A549 (cell line): ENCODE measurements at regions not wholly inside any gene's neighbourhood (a gene's known extent, or its start where the extent isn't known, plus 50 kb on each side); places are given as distances from the start of the nearest gene placed in this dataset.

Experiments used
- ATAC-seq, 2 experiments: fragments of 200-7000 bp in 1 of 2; fragments of >200 bp in 1 of 2; cut with Nextera tagmentation in 1 of 2; cut with Tn5 transposase in 1 of 2; 3 replicates each; pipeline versions ENCODE4 v1.8.0 to v1.9.1; 2018 to 2020; ENCODE audit warnings: mild to moderate bottlenecking in 1 of 2, moderate library complexity in 1 of 2
- CTCF ChIA-PET: fragments of 300-600 bp; sonication (Branson Sonifier 250); formaldehyde crosslinking; extraction: SDS; loops from one replicate; lab custom pipeline; 2021; ENCODE audit warnings: antibody characterized with exemption, inconsistent platforms; lab: Yijun Ruan, JAX
- POLR2A ChIA-PET: fragments of 350-600 bp; formaldehyde crosslinking; extraction: SDS; loops from one replicate; lab custom pipeline; 2021; ENCODE audit warnings: antibody characterized with exemption, inconsistent platforms; lab: Yijun Ruan, JAX
- DNase-seq, 2 experiments: peaks; one replicate each; pipeline versions ENCODE4 v3.0.0 to v3.0.0-alpha.2; 2011 to 2016; ENCODE audit warnings: low read depth in 1 of 2, low spot score in 1 of 2
- FAIRE-seq: peaks from 2 replicates; lab custom pipeline; 2011; peaks lifted over from hg19 to GRCh38; lab: Jason Lieb, UNC
- H3K27ac ChIP-seq, 2 experiments: fragments of >200 bp; sonication (Bioruptor Twin); formaldehyde crosslinking; 3 replicates each; pipeline ENCODE4 v1.5.1; 2016 to 2017
- H3K4me1 ChIP-seq: fragments of >200 bp; sonication (Bioruptor Twin); formaldehyde crosslinking; 3 replicates; pipeline ENCODE4 v1.6.1; 2016
- H3K4me2 ChIP-seq: fragments of >200 bp; sonication (Bioruptor Twin); formaldehyde crosslinking; 3 replicates; pipeline ENCODE4 v1.6.1; 2016
- H3K4me3 ChIP-seq: fragments of >200 bp; sonication (Bioruptor Twin); formaldehyde crosslinking; 3 replicates; pipeline ENCODE4 v1.5.1; 2016
- H3K9me3 ChIP-seq: fragments of >200 bp; sonication (Bioruptor Twin); formaldehyde crosslinking; 3 replicates; pipeline ENCODE4 v1.6.1; 2016
- CHD4 ChIP-seq: fragments of 200-600 bp; sonication (generic); IDR thresholded peaks from 2 replicates; pipeline ENCODE4 v1.6.1; 2016; ENCODE audit warnings: antibody characterized with exemption, mild to moderate bottlenecking, borderline replicate concordance
- EHMT2 ChIP-seq: fragments of 200-600 bp; sonication (generic); IDR thresholded peaks from 2 replicates; pipeline ENCODE4 v1.6.1; 2016; ENCODE audit warnings: antibody characterized with exemption, low read depth, mild to moderate bottlenecking, moderate library complexity
- EP300 ChIP-seq, 2 experiments: fragments of >200 bp; sonication (Bioruptor Twin); formaldehyde crosslinking; IDR thresholded peaks; 2 replicates in 1 of 2; 3 replicates in 1 of 2; pipeline ENCODE4 v1.6.1; 2016 to 2017
- FOSL2 ChIP-seq, 2 experiments: fragments of 450-650 bp in 1 of 2; fragments of >200 bp in 1 of 2; sonication (Bioruptor Twin) in 1 of 2; formaldehyde crosslinking; IDR thresholded peaks; 2 replicates each; pipeline versions ENCODE4 v1.5.0 to v1.6.1; 2016 to 2020; ENCODE audit warnings: mild to moderate bottlenecking in 1 of 2, moderate library complexity in 1 of 2
- FOXS1 ChIP-seq: fragments of 250-450 bp; sonication (Bioruptor Pico); IDR thresholded peaks from 2 replicates; pipeline ENCODE4 v1.5.0; 2020; ENCODE audit warnings: mild to moderate bottlenecking, moderate library complexity
- HOXB5 ChIP-seq: fragments of 250-450 bp; sonication (Bioruptor Pico); IDR thresholded peaks from 2 replicates; pipeline ENCODE4 v1.5.0; 2020; ENCODE audit warnings: mild to moderate bottlenecking, moderate library complexity
- JUNB ChIP-seq: fragments of >200 bp; sonication (Bioruptor Twin); formaldehyde crosslinking; IDR thresholded peaks from 2 replicates; pipeline ENCODE4 v1.6.1; 2016
- KDM1A ChIP-seq: fragments of 200-600 bp; sonication (generic); IDR thresholded peaks from 2 replicates; pipeline ENCODE4 v1.6.1; 2016; ENCODE audit warnings: low read depth, mild to moderate bottlenecking
- NR3C1 ChIP-seq: fragments of >200 bp; sonication (Bioruptor Twin); formaldehyde crosslinking; IDR thresholded peaks from 3 replicates; pipeline ENCODE4 v1.6.1; 2017
- PHF8 ChIP-seq: fragments of 200-600 bp; sonication (generic); IDR thresholded peaks from 2 replicates; pipeline ENCODE4 v1.6.1; 2016; ENCODE audit warnings: low read depth, mild to moderate bottlenecking, antibody characterized with exemption, moderate library complexity, borderline replicate concordance
- POLR2AphosphoS2 ChIP-seq: conservative IDR thresholded peaks from 2 replicates; pipeline ENCODE4 v1.6.1; 2012; ENCODE audit warnings: low read length, improper control_type of control experiment, inconsistent platforms
- RNF2 ChIP-seq: fragments of 200-600 bp; sonication (generic); IDR thresholded peaks from 2 replicates; pipeline ENCODE4 v1.6.1; 2016; ENCODE audit warnings: low read depth, mild to moderate bottlenecking, antibody characterized with exemption, moderate library complexity, borderline replicate concordance
- ZC3H11A ChIP-seq: fragments of 450-650 bp; IDR thresholded peaks from 2 replicates; pipeline ENCODE4 v1.6.1; 2014; ENCODE audit warnings: antibody characterized with exemption, mild to moderate bottlenecking
- WGBS: methylation state at CpG from one replicate; pipeline ENCODE4 v1.1.6; 2017; ENCODE audit errors: missing lambda C conversion rate; 5-methylcytosine and 5-hydroxymethylcytosine counted together
- TF ChIP-seq, protein P1 (sequence below): fragments of 200-600 bp; sonication (generic); IDR thresholded peaks from 2 replicates; pipeline ENCODE4 v1.6.1; 2016; ENCODE audit warnings: antibody characterized with exemption, mild to moderate bottlenecking, moderate library complexity
- TF ChIP-seq, protein P2 (sequence below): IDR thresholded peaks from 2 replicates; pipeline ENCODE4 v1.6.1; 2012; ENCODE audit warnings: low read depth, borderline replicate concordance
- TF ChIP-seq, protein P3 (sequence below): fragments of 250-450 bp; sonication (Bioruptor Pico); IDR thresholded peaks from 2 replicates; pipeline ENCODE4 v1.5.0; 2020; ENCODE audit warnings: low read depth, mild to moderate bottlenecking, moderate library complexity
- TF ChIP-seq, protein P4 (sequence below): fragments of >200 bp; sonication (Bioruptor Twin); formaldehyde crosslinking; IDR thresholded peaks from 2 replicates; pipeline ENCODE4 v1.6.1; 2016
- TF ChIP-seq, protein P5 (sequence below): IDR thresholded peaks from 2 replicates; pipeline ENCODE4 v1.6.1; 2012
- TF ChIP-seq, protein P6 (sequence below): fragments of 250-450 bp; sonication (Bioruptor Pico); IDR thresholded peaks from 2 replicates; pipeline ENCODE4 v1.5.0; 2021; ENCODE audit warnings: mild to moderate bottlenecking, moderate library complexity, borderline replicate concordance

DNA sequence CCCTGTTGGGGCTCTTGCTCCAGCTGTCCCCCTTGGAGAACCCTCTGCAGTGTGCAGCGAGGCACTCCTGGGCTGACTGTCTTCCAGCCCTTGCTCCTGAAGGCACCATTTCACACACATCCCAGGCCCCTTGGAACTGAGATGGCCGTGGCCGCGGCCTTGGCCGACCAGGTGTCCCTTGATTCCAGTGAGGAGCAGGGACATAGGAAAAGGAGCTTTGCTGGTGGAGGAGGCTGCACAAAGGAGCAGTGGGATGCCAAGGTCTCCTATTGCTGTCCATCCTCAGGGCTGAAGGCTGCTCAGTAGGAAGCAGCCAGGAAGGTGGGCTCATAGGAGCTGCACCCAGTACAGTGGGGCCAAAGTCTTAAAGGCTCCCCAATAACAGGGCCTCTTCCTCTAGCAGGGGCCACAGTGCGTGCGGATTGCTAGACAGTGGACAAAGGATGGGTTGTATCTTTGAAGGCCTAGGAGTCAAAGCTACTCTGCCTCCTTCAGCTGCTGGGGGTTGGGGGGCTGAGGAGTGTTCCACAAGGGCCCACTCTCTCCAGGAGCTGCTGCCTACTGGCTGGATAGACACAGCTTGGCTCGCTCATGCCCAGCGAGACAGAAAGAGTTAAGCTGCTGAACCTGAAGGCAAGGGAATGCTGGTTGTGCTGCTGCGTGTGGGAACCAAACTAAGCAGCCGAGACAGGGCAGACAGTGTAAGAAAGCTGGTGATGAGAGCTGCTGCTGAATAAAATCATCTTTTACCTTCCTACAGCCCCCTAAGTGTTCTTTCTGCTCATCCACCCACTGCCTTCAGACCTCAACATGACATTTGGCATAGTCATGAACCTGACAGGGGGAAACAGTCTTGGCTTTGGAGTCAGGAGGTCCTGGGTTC lies 891.9 kb upstream of the ZNF722 start:
- H3K4me2 ChIP-seq: no peak overlapping the region
- FAIRE-seq (no peak), DNase-seq (no peak), ATAC-seq (no peak)
- H3K4me1 ChIP-seq: no peaks in the 10 kb centered on the region
- H3K27ac ChIP-seq: no peak overlapping the region
- WGBS: 12% methylated on average over 7 of the region's 11 CpGs
- TF ChIP-seq KDM1A: no peak
- no peak for TF ChIP-seq NR3C1
- TF ChIP-seq FOSL2 (IDR thresholded peaks at IDR 0.05): no peak
- no peak for TF ChIP-seq FOSL2 (CRISPR knock-in tag; IDR thresholded peaks at IDR 0.05)
- TF ChIP-seq, protein P1, sequence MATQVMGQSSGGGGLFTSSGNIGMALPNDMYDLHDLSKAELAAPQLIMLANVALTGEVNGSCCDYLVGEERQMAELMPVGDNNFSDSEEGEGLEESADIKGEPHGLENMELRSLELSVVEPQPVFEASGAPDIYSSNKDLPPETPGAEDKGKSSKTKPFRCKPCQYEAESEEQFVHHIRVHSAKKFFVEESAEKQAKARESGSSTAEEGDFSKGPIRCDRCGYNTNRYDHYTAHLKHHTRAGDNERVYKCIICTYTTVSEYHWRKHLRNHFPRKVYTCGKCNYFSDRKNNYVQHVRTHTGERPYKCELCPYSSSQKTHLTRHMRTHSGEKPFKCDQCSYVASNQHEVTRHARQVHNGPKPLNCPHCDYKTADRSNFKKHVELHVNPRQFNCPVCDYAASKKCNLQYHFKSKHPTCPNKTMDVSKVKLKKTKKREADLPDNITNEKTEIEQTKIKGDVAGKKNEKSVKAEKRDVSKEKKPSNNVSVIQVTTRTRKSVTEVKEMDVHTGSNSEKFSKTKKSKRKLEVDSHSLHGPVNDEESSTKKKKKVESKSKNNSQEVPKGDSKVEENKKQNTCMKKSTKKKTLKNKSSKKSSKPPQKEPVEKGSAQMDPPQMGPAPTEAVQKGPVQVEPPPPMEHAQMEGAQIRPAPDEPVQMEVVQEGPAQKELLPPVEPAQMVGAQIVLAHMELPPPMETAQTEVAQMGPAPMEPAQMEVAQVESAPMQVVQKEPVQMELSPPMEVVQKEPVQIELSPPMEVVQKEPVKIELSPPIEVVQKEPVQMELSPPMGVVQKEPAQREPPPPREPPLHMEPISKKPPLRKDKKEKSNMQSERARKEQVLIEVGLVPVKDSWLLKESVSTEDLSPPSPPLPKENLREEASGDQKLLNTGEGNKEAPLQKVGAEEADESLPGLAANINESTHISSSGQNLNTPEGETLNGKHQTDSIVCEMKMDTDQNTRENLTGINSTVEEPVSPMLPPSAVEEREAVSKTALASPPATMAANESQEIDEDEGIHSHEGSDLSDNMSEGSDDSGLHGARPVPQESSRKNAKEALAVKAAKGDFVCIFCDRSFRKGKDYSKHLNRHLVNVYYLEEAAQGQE: no peak
- TF ChIP-seq, protein P2, sequence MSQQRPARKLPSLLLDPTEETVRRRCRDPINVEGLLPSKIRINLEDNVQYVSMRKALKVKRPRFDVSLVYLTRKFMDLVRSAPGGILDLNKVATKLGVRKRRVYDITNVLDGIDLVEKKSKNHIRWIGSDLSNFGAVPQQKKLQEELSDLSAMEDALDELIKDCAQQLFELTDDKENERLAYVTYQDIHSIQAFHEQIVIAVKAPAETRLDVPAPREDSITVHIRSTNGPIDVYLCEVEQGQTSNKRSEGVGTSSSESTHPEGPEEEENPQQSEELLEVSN: no peak
- TF ChIP-seq EHMT2: no peak
- TF ChIP-seq HOXB5 (CRISPR knock-in tag): no peak
- TF ChIP-seq POLR2AphosphoS2: no peak
- no peak for TF ChIP-seq PHF8
- no peak for TF ChIP-seq EP300 (IDR thresholded peaks at IDR 0.05)
- TF ChIP-seq, protein P3, sequence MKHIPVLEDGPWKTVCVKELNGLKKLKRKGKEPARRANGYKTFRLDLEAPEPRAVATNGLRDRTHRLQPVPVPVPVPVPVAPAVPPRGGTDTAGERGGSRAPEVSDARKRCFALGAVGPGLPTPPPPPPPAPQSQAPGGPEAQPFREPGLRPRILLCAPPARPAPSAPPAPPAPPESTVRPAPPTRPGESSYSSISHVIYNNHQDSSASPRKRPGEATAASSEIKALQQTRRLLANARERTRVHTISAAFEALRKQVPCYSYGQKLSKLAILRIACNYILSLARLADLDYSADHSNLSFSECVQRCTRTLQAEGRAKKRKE (CRISPR knock-in tag): no peak
- TF ChIP-seq RNF2: no peak
- TF ChIP-seq, protein P4, sequence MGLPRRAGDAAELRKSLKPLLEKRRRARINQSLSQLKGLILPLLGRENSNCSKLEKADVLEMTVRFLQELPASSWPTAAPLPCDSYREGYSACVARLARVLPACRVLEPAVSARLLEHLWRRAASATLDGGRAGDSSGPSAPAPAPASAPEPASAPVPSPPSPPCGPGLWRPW: no peak
- TF ChIP-seq FOXS1 (CRISPR knock-in tag): no peak
- TF ChIP-seq CHD4: no peak
- TF ChIP-seq JUNB: no peak
- TF ChIP-seq, protein P5, sequence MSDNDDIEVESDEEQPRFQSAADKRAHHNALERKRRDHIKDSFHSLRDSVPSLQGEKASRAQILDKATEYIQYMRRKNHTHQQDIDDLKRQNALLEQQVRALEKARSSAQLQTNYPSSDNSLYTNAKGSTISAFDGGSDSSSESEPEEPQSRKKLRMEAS: no peak
- TF ChIP-seq, protein P6, sequence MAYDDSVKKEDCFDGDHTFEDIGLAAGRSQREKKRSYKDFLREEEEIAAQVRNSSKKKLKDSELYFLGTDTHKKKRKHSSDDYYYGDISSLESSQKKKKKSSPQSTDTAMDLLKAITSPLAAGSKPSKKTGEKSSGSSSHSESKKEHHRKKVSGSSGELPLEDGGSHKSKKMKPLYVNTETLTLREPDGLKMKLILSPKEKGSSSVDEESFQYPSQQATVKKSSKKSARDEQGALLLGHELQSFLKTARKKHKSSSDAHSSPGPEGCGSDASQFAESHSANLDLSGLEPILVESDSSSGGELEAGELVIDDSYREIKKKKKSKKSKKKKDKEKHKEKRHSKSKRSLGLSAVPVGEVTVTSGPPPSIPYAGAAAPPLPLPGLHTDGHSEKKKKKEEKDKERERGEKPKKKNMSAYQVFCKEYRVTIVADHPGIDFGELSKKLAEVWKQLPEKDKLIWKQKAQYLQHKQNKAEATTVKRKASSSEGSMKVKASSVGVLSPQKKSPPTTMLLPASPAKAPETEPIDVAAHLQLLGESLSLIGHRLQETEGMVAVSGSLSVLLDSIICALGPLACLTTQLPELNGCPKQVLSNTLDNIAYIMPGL (CRISPR knock-in tag): no peak
- TF ChIP-seq ZC3H11A: no peak
- H3K9me3 ChIP-seq: peaks cover 22% of the 10 kb centered on the region; the same call in 2 of the 3 replicates
- CTCF ChIA-PET: no interaction called here
- H3K4me3 ChIP-seq: no peak overlapping the region
- POLR2A ChIA-PET: no interaction called here
